Brain microvascular endothelial cell (primary cell): ENCODE measurements at regions not wholly inside any gene's neighbourhood (a gene's known extent, or its start where the extent isn't known, plus 50 kb on each side); places are given as distances from the start of the nearest gene placed in this dataset.

ENCODE experiments used
- DNase-seq: peaks from one replicate; pipeline ENCODE4 v3.0.0-alpha.2; 2020
- H3K27ac ChIP-seq: fragments of 250-450 bp; sonication (Bioruptor Pico); 2 replicates; pipeline ENCODE4 v1.5.1; 2020; ENCODE audit warnings: mild to moderate bottlenecking, moderate library complexity
- H3K27me3 ChIP-seq: fragments of 250-450 bp; sonication (Bioruptor Pico); replicated peaks from 2 replicates; pipeline ENCODE4 v1.5.1; 2020; ENCODE audit warnings: mild to moderate bottlenecking
- H3K36me3 ChIP-seq: fragments of 250-450 bp; sonication (Bioruptor Pico); replicated peaks from 2 replicates; pipeline ENCODE4 v1.5.1; 2020; ENCODE audit warnings: mild to moderate bottlenecking
- H3K4me3 ChIP-seq: 2 replicates; pipeline ENCODE4 v1.5.1; 2011; ENCODE audit warnings: low read depth, mild to moderate bottlenecking, control low read depth, low read length, moderate library complexity
- in situ Hi-C: cut with HindIII; loops from 2 replicates; pipeline ENCODE4 v1.10.0; 2017; ENCODE audit warnings: low sequenced_read_pairs, low pct_ligation_motif_present
- TF ChIP-seq, protein P1 (sequence below): IDR thresholded peaks from 2 replicates; pipeline ENCODE4 v1.5.1; 2011; ENCODE audit warnings: low read depth, mild to moderate bottlenecking, moderate library complexity, low read length, control low read depth, inconsistent platforms; ENCODE audit errors: missing control alignments

DNA sequence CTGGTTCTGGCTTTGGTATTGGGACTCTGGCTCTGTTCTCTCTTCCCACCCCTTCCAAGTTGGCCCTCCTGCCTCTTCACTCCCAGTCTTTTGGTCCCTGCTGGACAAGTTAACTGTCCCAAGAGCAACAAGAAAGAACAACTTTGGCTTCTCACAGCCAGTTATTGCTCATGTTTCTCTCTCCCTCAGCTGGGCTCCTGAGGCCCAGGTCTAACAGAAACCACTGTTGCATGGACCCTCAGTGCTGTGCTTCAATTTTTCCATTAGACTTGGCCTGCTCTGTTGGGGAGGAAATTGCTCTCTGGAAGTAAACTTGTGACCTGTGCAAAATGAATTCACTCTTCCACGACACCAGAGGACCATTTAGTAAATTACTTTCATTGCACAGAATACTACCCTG, 64.5 kb downstream of the CHST2 start:
- Histone ChIP-seq H3K36me3 (no peaks in the 10 kb centered on the region), H3K4me3 (no peak overlapping the region), H3K27me3 (no peaks in the 10 kb centered on the region), H3K27ac (no peak overlapping the region)
- TF ChIP-seq, protein P1, sequence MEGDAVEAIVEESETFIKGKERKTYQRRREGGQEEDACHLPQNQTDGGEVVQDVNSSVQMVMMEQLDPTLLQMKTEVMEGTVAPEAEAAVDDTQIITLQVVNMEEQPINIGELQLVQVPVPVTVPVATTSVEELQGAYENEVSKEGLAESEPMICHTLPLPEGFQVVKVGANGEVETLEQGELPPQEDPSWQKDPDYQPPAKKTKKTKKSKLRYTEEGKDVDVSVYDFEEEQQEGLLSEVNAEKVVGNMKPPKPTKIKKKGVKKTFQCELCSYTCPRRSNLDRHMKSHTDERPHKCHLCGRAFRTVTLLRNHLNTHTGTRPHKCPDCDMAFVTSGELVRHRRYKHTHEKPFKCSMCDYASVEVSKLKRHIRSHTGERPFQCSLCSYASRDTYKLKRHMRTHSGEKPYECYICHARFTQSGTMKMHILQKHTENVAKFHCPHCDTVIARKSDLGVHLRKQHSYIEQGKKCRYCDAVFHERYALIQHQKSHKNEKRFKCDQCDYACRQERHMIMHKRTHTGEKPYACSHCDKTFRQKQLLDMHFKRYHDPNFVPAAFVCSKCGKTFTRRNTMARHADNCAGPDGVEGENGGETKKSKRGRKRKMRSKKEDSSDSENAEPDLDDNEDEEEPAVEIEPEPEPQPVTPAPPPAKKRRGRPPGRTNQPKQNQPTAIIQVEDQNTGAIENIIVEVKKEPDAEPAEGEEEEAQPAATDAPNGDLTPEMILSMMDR: no peak
- in situ Hi-C loops: no loop called here
- DNase-seq: no peak

- TF ChIP-seq, protein P1: no peak
- in situ Hi-C loops: no loop called here
These were observed 65.8 kb downstream of the CHST2 start for GRCh38 chr3:143185401-143185800.

GRCh38 chr3:143187111-143187510, 67.5 kb downstream of the CHST2 start:
- Histone ChIP-seq H3K36me3 (no peaks in the 10 kb centered on the region), H3K27ac (no peak overlapping the region), H3K4me3 (no peak overlapping the region), H3K27me3 (no peaks in the 10 kb centered on the region)
- TF ChIP-seq, protein P1: no peak
- no peak for DNase-seq
- in situ Hi-C loops: no loop called here

More at GRCh38 chr3:143185401-143185800, 65.8 kb downstream of the CHST2 start:
- no peak overlapping the region for H3K27ac ChIP-seq
- H3K27me3 ChIP-seq: no peaks in the 10 kb centered on the region
- no peaks in the 10 kb centered on the region for H3K36me3 ChIP-seq
- H3K4me3 ChIP-seq: no peak overlapping the region
- DNase-seq: no peak

- Histone ChIP-seq H3K36me3 (no peaks in the 10 kb centered on the region), H3K27ac (no peak overlapping the region), H3K4me3 (no peak overlapping the region), H3K27me3 (no peaks in the 10 kb centered on the region)
- in situ Hi-C loops: no loop called here
- TF ChIP-seq, protein P1: no peak
- no peak for DNase-seq
These were observed 69.3 kb downstream of the CHST2 start for GRCh38 chr3:143188881-143189280.

GRCh38 chr3:143190101-143190500, 70.5 kb downstream of the CHST2 start:
- in situ Hi-C loops: no loop called here
- TF ChIP-seq, protein P1: no peak
- no peak overlapping the region for H3K4me3 ChIP-seq
- no peak for DNase-seq
- H3K27ac ChIP-seq: no peak overlapping the region
- no peaks in the 10 kb centered on the region for H3K27me3 ChIP-seq
- H3K36me3 ChIP-seq: no peaks in the 10 kb centered on the region

GRCh38 chr3:143192193-143192592, 72.6 kb downstream of the CHST2 start:
- no peak for DNase-seq
- in situ Hi-C loops: no loop called here
- no peak overlapping the region for H3K27ac ChIP-seq
- no peaks in the 10 kb centered on the region for H3K36me3 ChIP-seq
- no peak overlapping the region for H3K4me3 ChIP-seq
- H3K27me3 ChIP-seq: no peaks in the 10 kb centered on the region
- TF ChIP-seq, protein P1: no peak
